Suprapubic skin (tissue), 4 donors: ENCODE measurements at regions not wholly inside any gene's neighbourhood (a gene's known extent, or its start where the extent isn't known, plus 50 kb on each side); places are given as distances from the start of the nearest gene placed in this dataset.

Experiments used
- DNase-seq, 2 donors: peaks; one replicate each; pipeline ENCODE4 v3.0.0-alpha.2; 2019; ENCODE audit warnings: low spot score in 2 of 2
- H3K27ac ChIP-seq: fragments of 200-600 bp; sonication (generic); one replicate; pipeline ENCODE4 v1.5.1; 2019
- H3K27me3 ChIP-seq: fragments of 200-600 bp; sonication (generic); one replicate; pipeline ENCODE4 v1.5.1; 2019
- H3K36me3 ChIP-seq: fragments of 200-600 bp; sonication (generic); one replicate; pipeline ENCODE4 v1.5.1; 2019
- H3K4me1 ChIP-seq: fragments of 200-600 bp; sonication (generic); one replicate; pipeline ENCODE4 v1.5.1; 2019
- H3K4me3 ChIP-seq: fragments of 200-600 bp; sonication (generic); one replicate; pipeline ENCODE4 v1.5.1; 2019; ENCODE audit warnings: mild to moderate bottlenecking
- H3K9me3 ChIP-seq: fragments of 200-600 bp; sonication (generic); one replicate; pipeline ENCODE4 v1.5.1; 2019
- CTCF ChIP-seq, 2 donors: fragments of 200-600 bp in 1 of 2; fragments of 450-650 bp in 1 of 2; sonication (generic) in 1 of 2; IDR thresholded peaks; one replicate each; pipeline ENCODE4 v1.5.1; 2016 to 2019; ENCODE audit warnings: antibody characterized with exemption in 2 of 2, mild to moderate bottlenecking in 1 of 2, moderate library complexity in 1 of 2
- EP300 ChIP-seq: sonication (generic); formaldehyde crosslinking; IDR thresholded peaks from one replicate; pipeline ENCODE4 v1.6.1; 2017; ENCODE audit warnings: antibody characterized with exemption
- POLR2A ChIP-seq, 2 donors: fragments of 450-650 bp; IDR thresholded peaks; one replicate each; pipeline ENCODE4 v1.6.1; 2017; ENCODE audit warnings: antibody characterized with exemption in 2 of 2, mild to moderate bottlenecking in 2 of 2, moderate library complexity in 2 of 2
- POLR2AphosphoS5 ChIP-seq, 3 donors: sonication (generic); formaldehyde crosslinking; IDR thresholded peaks; one replicate each; pipeline ENCODE4 v1.6.1; 2017; ENCODE audit warnings: antibody characterized with exemption in 3 of 3
- WGBS: methylation state at CpG from one replicate; pipeline ENCODE4 v1.1.5; 2018; 5-methylcytosine and 5-hydroxymethylcytosine counted together

DNA sequence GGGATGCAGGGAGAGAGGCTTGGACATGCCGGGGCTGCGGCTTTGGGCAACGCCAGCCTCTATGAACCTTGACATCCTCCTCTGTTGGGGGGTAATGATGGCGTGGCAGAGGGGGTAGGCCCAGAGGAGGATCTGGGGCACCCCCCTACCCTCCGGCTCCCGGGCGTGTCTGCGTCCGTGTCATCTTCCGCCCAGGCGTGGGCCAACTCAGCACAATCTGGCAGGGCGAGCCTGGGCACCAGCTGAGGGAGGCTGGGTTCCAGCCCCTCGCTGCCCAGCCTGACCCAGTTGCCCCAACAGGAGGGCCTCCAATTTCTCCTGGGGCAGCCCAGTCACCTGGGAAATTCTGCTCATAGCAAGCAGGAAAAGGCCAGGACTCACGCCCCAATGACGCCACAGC, 62.9 kb upstream of the IL17B start:
- H3K27me3 ChIP-seq: no peaks in the 10 kb centered on the region
- peaks cover 64% of the 10 kb centered on the region for H3K4me1 ChIP-seq
- TF ChIP-seq EP300 (no peak), POLR2AphosphoS5 (IDR thresholded peaks at IDR 0.05) (no peak), POLR2A (IDR thresholded peaks at IDR 0.05) (no peak)
- H3K27ac ChIP-seq: peak overlapping the region; percentile 79
- WGBS: 42% methylated on average over 5 of the region's 15 CpGs
- no peak overlapping the region for H3K4me3 ChIP-seq
- DNase-seq: no peak
- no peaks in the 10 kb centered on the region for H3K9me3 ChIP-seq
- no peaks in the 10 kb centered on the region for H3K36me3 ChIP-seq

- TF ChIP-seq EP300 (no peak), POLR2AphosphoS5 (IDR thresholded peaks at IDR 0.05) (no peak), CTCF (IDR thresholded peaks at IDR 0.05) (no peak), POLR2A (IDR thresholded peaks at IDR 0.05) (no peak)
- Histone ChIP-seq H3K4me3 (no peak overlapping the region), H3K4me1 (peaks cover 63% of the 10 kb centered on the region), H3K9me3 (no peaks in the 10 kb centered on the region), H3K27me3 (no peaks in the 10 kb centered on the region), H3K27ac (peak overlapping the region; percentile 79), H3K36me3 (no peaks in the 10 kb centered on the region)
- 86% methylated on average over 14 of the region's 14 CpGs for WGBS
- DNase-seq: no peak
Measured at GRCh38 chr5:149441194-149441753, 62.2 kb upstream of the IL17B start.

DNA sequence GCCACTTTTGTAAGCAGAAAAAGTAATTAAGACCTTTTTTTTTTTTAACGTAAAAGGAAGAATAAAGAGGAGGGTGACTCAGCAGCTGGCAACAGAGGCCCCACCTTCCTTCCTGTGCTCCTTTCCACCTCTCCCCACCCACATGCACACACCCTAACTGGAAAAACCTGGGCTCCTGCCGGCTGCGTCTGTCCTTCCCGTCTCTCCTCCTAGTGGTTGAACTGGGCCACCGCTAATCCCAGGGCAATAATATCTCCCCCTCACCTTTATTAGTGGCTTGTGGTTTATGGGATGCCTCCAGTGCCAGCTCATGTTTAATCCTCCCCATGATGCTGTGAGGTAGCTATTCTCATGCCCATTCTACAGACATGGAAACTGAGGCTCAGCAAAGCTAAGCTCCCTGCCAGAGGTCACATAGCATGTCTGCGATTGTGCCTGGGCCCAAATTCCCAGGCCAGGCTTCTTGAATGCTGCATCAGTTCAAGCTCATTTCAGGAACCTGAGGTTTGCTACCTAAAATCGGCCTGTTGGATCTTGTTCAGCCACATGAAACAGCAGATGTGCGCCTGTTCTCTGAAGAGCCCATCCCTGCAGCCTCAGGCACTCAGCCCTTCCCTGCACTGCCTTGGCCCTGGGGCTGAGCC, 60.9 kb upstream of the IL17B start:
- H3K4me3 ChIP-seq: no peak overlapping the region
- no peak for TF ChIP-seq POLR2A (IDR thresholded peaks at IDR 0.05)
- TF ChIP-seq EP300: no peak
- TF ChIP-seq POLR2AphosphoS5 (IDR thresholded peaks at IDR 0.05): peak in 2 of 3 donors; percentile 18 to 21
- peak; percentile 43 to 58 for TF ChIP-seq CTCF (IDR thresholded peaks at IDR 0.05)
- H3K9me3 ChIP-seq: no peaks in the 10 kb centered on the region
- no peaks in the 10 kb centered on the region for H3K27me3 ChIP-seq
- 35% methylated on average over 8 of the region's 8 CpGs for WGBS
- no peaks in the 10 kb centered on the region for H3K36me3 ChIP-seq
- peak overlapping the region; percentile 79 for H3K27ac ChIP-seq
- peaks cover 55% of the 10 kb centered on the region for H3K4me1 ChIP-seq
- DNase-seq: no peak

GRCh38 chr5:149438711-149439132, 59.6 kb upstream of the IL17B start:
- Histone ChIP-seq H3K4me1 (peaks cover 55% of the 10 kb centered on the region), H3K27me3 (no peaks in the 10 kb centered on the region), H3K9me3 (no peaks in the 10 kb centered on the region), H3K27ac (peak overlapping the region; percentile 79), H3K36me3 (no peaks in the 10 kb centered on the region), H3K4me3 (no peak overlapping the region)
- DNase-seq: no peak
- TF ChIP-seq EP300: no peak
- no peak for TF ChIP-seq POLR2A (IDR thresholded peaks at IDR 0.05)
- no peak for TF ChIP-seq CTCF (IDR thresholded peaks at IDR 0.05)
- no peak for TF ChIP-seq POLR2AphosphoS5 (IDR thresholded peaks at IDR 0.05)
- 40% methylated on average over 1 of the region's 1 CpG for WGBS

GRCh38 chr5:149438281-149438680, 59.2 kb upstream of the IL17B start:
- H3K9me3 ChIP-seq: no peaks in the 10 kb centered on the region
- no peak for TF ChIP-seq POLR2AphosphoS5 (IDR thresholded peaks at IDR 0.05)
- no peak for TF ChIP-seq CTCF (IDR thresholded peaks at IDR 0.05)
- no peak for TF ChIP-seq EP300
- no peak for TF ChIP-seq POLR2A (IDR thresholded peaks at IDR 0.05)
- no peaks in the 10 kb centered on the region for H3K27me3 ChIP-seq
- no peak for DNase-seq
- peak overlapping the region; percentile 79 for H3K27ac ChIP-seq
- WGBS: 80% methylated on average over 5 of the region's 5 CpGs
- no peak overlapping the region for H3K4me3 ChIP-seq
- no peaks in the 10 kb centered on the region for H3K36me3 ChIP-seq
- peaks cover 54% of the 10 kb centered on the region for H3K4me1 ChIP-seq
